ENCODE measurements at regions not wholly inside any gene's neighbourhood (a gene's known extent, or its start where the extent isn't known, plus 50 kb on each side); places are given as distances from the start of the nearest gene placed in this dataset.
A peak's percentile ranks its signal among the peaks of the same experiment; 100 is the strongest.
"Not testable (repeated sequence)": the region's sequence is repeated elsewhere in the genome, so short reads cannot be mapped to it uniquely, and the experiment has no call there.

GRCh38 chr6:6981681-6982322 is 126.0 kb upstream of the RREB1 start:
- Histone ChIP-seq H3K4me3 (no peak overlapping the region), H3K4me1 (peaks cover 0 to 3% (median 0%) of the 10 kb centered on the region in 4 donors), H3K27ac (no peak overlapping the region), H3K27me3 (no peaks in the 10 kb centered on the region), H3K9me3 (no peaks in the 10 kb centered on the region), H3K36me3 (no peaks in the 10 kb centered on the region)
- TF ChIP-seq POLR2A (IDR thresholded peaks at IDR 0.05) (no peak), CTCF (IDR thresholded peaks at IDR 0.05) (no peak)
- peak in 1 of 3 donors; percentile 54 for DNase-seq

DNA sequence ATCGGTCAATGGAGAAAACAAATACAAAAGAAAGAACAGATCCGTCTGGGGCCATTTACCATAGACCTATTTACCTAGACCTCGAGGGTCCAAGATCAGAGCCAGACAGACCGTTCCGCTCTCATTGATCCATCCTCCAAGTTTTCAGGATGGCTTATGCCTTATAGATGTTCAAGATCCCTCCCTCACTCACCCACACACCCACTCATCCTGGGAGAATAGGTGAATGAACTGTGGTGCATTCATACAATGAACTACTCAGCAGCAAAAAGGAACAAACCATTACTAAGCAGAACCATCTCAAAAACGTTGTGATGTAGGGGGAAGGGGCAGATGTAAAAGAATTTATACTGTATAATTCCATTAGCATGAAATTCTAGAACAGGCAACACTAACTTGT is 125.1 kb upstream of the RREB1 start:
- Histone ChIP-seq H3K27me3 (no peaks in the 10 kb centered on the region), H3K4me1 (peaks cover 0 to 3% (median 0%) of the 10 kb centered on the region in 4 donors), H3K36me3 (no peaks in the 10 kb centered on the region), H3K27ac (no peak overlapping the region), H3K4me3 (no peak overlapping the region), H3K9me3 (no peaks in the 10 kb centered on the region)
- TF ChIP-seq POLR2A (IDR thresholded peaks at IDR 0.05): no peak
- TF ChIP-seq CTCF (IDR thresholded peaks at IDR 0.05): no peak
- no peak for DNase-seq

GRCh38 chr6:6984585-6985366 is 123.0 kb upstream of the RREB1 start:
- peak in 2 of 3 donors; percentile 57 to 71 for DNase-seq
- Histone ChIP-seq H3K4me1 (peaks cover 0 to 3% (median 0%) of the 10 kb centered on the region in 4 donors), H3K27ac (no peak overlapping the region), H3K27me3 (no peaks in the 10 kb centered on the region), H3K9me3 (no peaks in the 10 kb centered on the region), H3K4me3 (no peak overlapping the region), H3K36me3 (no peaks in the 10 kb centered on the region)
- TF ChIP-seq POLR2A (IDR thresholded peaks at IDR 0.05) (no peak), CTCF (IDR thresholded peaks at IDR 0.05) (no peak)

- no peak overlapping the region for H3K4me3 ChIP-seq
- TF ChIP-seq POLR2A (IDR thresholded peaks at IDR 0.05) (no peak), CTCF (IDR thresholded peaks at IDR 0.05) (no peak)
- H3K27me3 ChIP-seq: no peaks in the 10 kb centered on the region
- H3K27ac ChIP-seq: no peak overlapping the region
- peaks cover 0 to 3% (median 0%) of the 10 kb centered on the region in 4 donors for H3K4me1 ChIP-seq
- DNase-seq: no peak
- H3K9me3 ChIP-seq: no peaks in the 10 kb centered on the region
- H3K36me3 ChIP-seq: no peaks in the 10 kb centered on the region
These were observed 121.4 kb upstream of the RREB1 start for GRCh38 chr6:6986344-6986743.

- Histone ChIP-seq H3K4me3 (no peak overlapping the region), H3K27me3 (no peaks in the 10 kb centered on the region), H3K9me3 (no peaks in the 10 kb centered on the region), H3K4me1 (peaks cover 0 to 3% (median 0%) of the 10 kb centered on the region in 4 donors), H3K36me3 (no peaks in the 10 kb centered on the region), H3K27ac (no peak overlapping the region)
- no peak for DNase-seq
- TF ChIP-seq POLR2A (IDR thresholded peaks at IDR 0.05) (no peak), CTCF (IDR thresholded peaks at IDR 0.05) (no peak)
These were observed 120.0 kb upstream of the RREB1 start for GRCh38 chr6:6987749-6988148.

DNA sequence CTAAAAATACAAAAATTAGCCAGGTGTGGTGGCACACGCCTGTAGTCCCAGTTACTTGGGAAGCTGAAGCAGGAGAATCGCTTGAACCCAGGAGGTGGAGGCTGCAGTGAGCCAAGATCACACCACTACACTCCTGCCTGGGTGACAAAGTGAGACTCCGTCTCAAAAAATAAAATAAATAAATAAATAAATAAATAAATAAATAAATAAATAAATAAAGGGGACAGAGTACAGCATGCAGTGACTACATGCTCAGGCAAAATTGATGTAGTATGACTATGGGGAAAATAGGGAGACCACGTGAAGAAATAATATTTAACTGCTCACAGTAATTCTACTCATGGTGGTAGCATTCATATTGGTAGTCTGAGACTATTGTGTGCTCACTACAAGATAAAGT is 117.7 kb upstream of the RREB1 start:
- not testable (repeated sequence) for DNase-seq, H3K27ac ChIP-seq, H3K27me3 ChIP-seq, H3K36me3 ChIP-seq, H3K9me3 ChIP-seq, H3K4me3 ChIP-seq, H3K4me1 ChIP-seq
